A549 (cell line): ENCODE measurements at regions not wholly inside any gene's neighbourhood (a gene's known extent, or its start where the extent isn't known, plus 50 kb on each side); places are given as distances from the start of the nearest gene placed in this dataset.

ENCODE experiments used
- ATAC-seq, 2 experiments: fragments of 200-7000 bp in 1 of 2; fragments of >200 bp in 1 of 2; cut with Nextera tagmentation in 1 of 2; cut with Tn5 transposase in 1 of 2; 3 replicates each; pipeline versions ENCODE4 v1.8.0 to v1.9.1; 2018 to 2020; ENCODE audit warnings: mild to moderate bottlenecking in 1 of 2, moderate library complexity in 1 of 2
- CTCF ChIA-PET: fragments of 300-600 bp; sonication (Branson Sonifier 250); formaldehyde crosslinking; extraction: SDS; loops from one replicate; lab custom pipeline; 2021; ENCODE audit warnings: antibody characterized with exemption, inconsistent platforms; lab: Yijun Ruan, JAX
- POLR2A ChIA-PET: fragments of 350-600 bp; formaldehyde crosslinking; extraction: SDS; loops from one replicate; lab custom pipeline; 2021; ENCODE audit warnings: antibody characterized with exemption, inconsistent platforms; lab: Yijun Ruan, JAX
- DNase-seq, 2 experiments: peaks; one replicate each; pipeline versions ENCODE4 v3.0.0 to v3.0.0-alpha.2; 2011 to 2016; ENCODE audit warnings: low read depth in 1 of 2, low spot score in 1 of 2
- FAIRE-seq: peaks from 2 replicates; lab custom pipeline; 2011; peaks lifted over from hg19 to GRCh38; lab: Jason Lieb, UNC
- H3K27ac ChIP-seq, 2 experiments: fragments of >200 bp; sonication (Bioruptor Twin); formaldehyde crosslinking; 3 replicates each; pipeline ENCODE4 v1.5.1; 2016 to 2017
- H3K4me1 ChIP-seq: fragments of >200 bp; sonication (Bioruptor Twin); formaldehyde crosslinking; 3 replicates; pipeline ENCODE4 v1.6.1; 2016
- H3K4me2 ChIP-seq: fragments of >200 bp; sonication (Bioruptor Twin); formaldehyde crosslinking; 3 replicates; pipeline ENCODE4 v1.6.1; 2016
- H3K4me3 ChIP-seq: fragments of >200 bp; sonication (Bioruptor Twin); formaldehyde crosslinking; 3 replicates; pipeline ENCODE4 v1.5.1; 2016
- H3K9me3 ChIP-seq: fragments of >200 bp; sonication (Bioruptor Twin); formaldehyde crosslinking; 3 replicates; pipeline ENCODE4 v1.6.1; 2016
- ATOH8 ChIP-seq: fragments of 250-450 bp; sonication (Bioruptor Pico); IDR thresholded peaks from 2 replicates; pipeline ENCODE4 v1.5.0; 2020; ENCODE audit warnings: low read depth, mild to moderate bottlenecking, moderate library complexity
- BHLHE40 ChIP-seq: IDR thresholded peaks from 2 replicates; pipeline ENCODE4 v1.6.1; 2012; ENCODE audit warnings: low read depth, low read length, inconsistent platforms
- EP300 ChIP-seq, 2 experiments: fragments of >200 bp; sonication (Bioruptor Twin); formaldehyde crosslinking; IDR thresholded peaks; 2 replicates in 1 of 2; 3 replicates in 1 of 2; pipeline ENCODE4 v1.6.1; 2016 to 2017
- FOSL2 ChIP-seq, 2 experiments: fragments of 450-650 bp in 1 of 2; fragments of >200 bp in 1 of 2; sonication (Bioruptor Twin) in 1 of 2; formaldehyde crosslinking; IDR thresholded peaks; 2 replicates each; pipeline versions ENCODE4 v1.5.0 to v1.6.1; 2016 to 2020; ENCODE audit warnings: mild to moderate bottlenecking in 1 of 2, moderate library complexity in 1 of 2
- HDAC2 ChIP-seq: fragments of 200-600 bp; sonication (generic); IDR thresholded peaks from 2 replicates; pipeline ENCODE4 v1.6.1; 2016
- HEYL ChIP-seq: fragments of 250-450 bp; sonication (Bioruptor Pico); IDR thresholded peaks from 2 replicates; pipeline ENCODE4 v1.8.0; 2021; ENCODE audit warnings: mild to moderate bottlenecking, moderate library complexity
- HOXA7 ChIP-seq: fragments of 250-450 bp; sonication (Bioruptor Pico); IDR thresholded peaks from 2 replicates; pipeline ENCODE4 v1.5.0; 2020; ENCODE audit warnings: mild to moderate bottlenecking, moderate library complexity
- HOXB13 ChIP-seq: fragments of 250-450 bp; sonication (Bioruptor Pico); IDR thresholded peaks from 2 replicates; pipeline ENCODE4 v1.5.0; 2020; ENCODE audit warnings: low read depth, mild to moderate bottlenecking, moderate library complexity
- JUN ChIP-seq, 2 experiments: fragments of >200 bp; sonication (Bioruptor Twin); formaldehyde crosslinking; IDR thresholded peaks; 2 replicates in 1 of 2; 3 replicates in 1 of 2; pipeline ENCODE4 v1.6.1; 2016 to 2017
- MAFK ChIP-seq: fragments of 450-650 bp; IDR thresholded peaks from 2 replicates; pipeline ENCODE4 v1.6.1; 2014; ENCODE audit not compliant: partially characterized antibody
- NPAS2 ChIP-seq: fragments of 250-450 bp; sonication (Bioruptor Pico); IDR thresholded peaks from 2 replicates; pipeline ENCODE4 v1.8.0; 2022; ENCODE audit warnings: mild to moderate bottlenecking, moderate library complexity, borderline replicate concordance
- NR3C1 ChIP-seq: fragments of >200 bp; sonication (Bioruptor Twin); formaldehyde crosslinking; IDR thresholded peaks from 3 replicates; pipeline ENCODE4 v1.6.1; 2017
- PBX3 ChIP-seq: IDR thresholded peaks from 2 replicates; pipeline ENCODE4 v1.6.1; 2012
- PHF8 ChIP-seq: fragments of 200-600 bp; sonication (generic); IDR thresholded peaks from 2 replicates; pipeline ENCODE4 v1.6.1; 2016; ENCODE audit warnings: low read depth, mild to moderate bottlenecking, antibody characterized with exemption, moderate library complexity, borderline replicate concordance
- RFX5 ChIP-seq: fragments of 450-650 bp; IDR thresholded peaks from 2 replicates; pipeline ENCODE4 v1.7.1; 2014; ENCODE audit warnings: antibody characterized with exemption, mild to moderate bottlenecking, moderate library complexity
- SMC3 ChIP-seq: fragments of >200 bp; sonication (Bioruptor Twin); formaldehyde crosslinking; IDR thresholded peaks from 3 replicates; pipeline ENCODE4 v1.6.1; 2018; ENCODE audit warnings: inconsistent platforms
- SREBF2 ChIP-seq: fragments of 450-650 bp; IDR thresholded peaks from 2 replicates; pipeline ENCODE4 v1.6.1; 2014; ENCODE audit warnings: mild to moderate bottlenecking, moderate library complexity
- TFCP2L1 ChIP-seq: fragments of 250-450 bp; sonication (Bioruptor Pico); IDR thresholded peaks from 2 replicates; pipeline ENCODE4 v1.5.0; 2021; ENCODE audit warnings: mild to moderate bottlenecking
- TP53 ChIP-seq: fragments of 250-450 bp; sonication (Bioruptor Pico); IDR thresholded peaks from 2 replicates; pipeline ENCODE4 v1.5.0; 2021; ENCODE audit warnings: mild to moderate bottlenecking, moderate library complexity
- USF2 ChIP-seq: fragments of 450-650 bp; IDR thresholded peaks from 2 replicates; pipeline ENCODE4 v1.6.1; 2014; ENCODE audit warnings: antibody characterized with exemption
- ZFP36 ChIP-seq: fragments of 450-650 bp; IDR thresholded peaks from 2 replicates; pipeline ENCODE4 v1.6.1; 2014; ENCODE audit warnings: borderline replicate concordance; ENCODE audit not compliant: partially characterized antibody
- WGBS: methylation state at CpG from one replicate; pipeline ENCODE4 v1.1.6; 2017; ENCODE audit errors: missing lambda C conversion rate; 5-methylcytosine and 5-hydroxymethylcytosine counted together

GRCh38 chr6:139627091-139627490, 252.6 kb upstream of the CITED2 start:
- H3K4me3 ChIP-seq = no peak overlapping the region
- TF ChIP-seq BHLHE40 (no peak), USF2 (no peak), NPAS2 (CRISPR knock-in tag) (no peak), SMC3 (no peak), MAFK (no peak), NR3C1 (no peak), ZFP36 (no peak)
- ChIA-PET POLR2A (no interaction called here), CTCF (no interaction called here)
- FAIRE-seq (no peak), DNase-seq (no peak), ATAC-seq (no peak)
- H3K4me1 ChIP-seq = no peaks in the 10 kb centered on the region
- 11% methylated on average over 1 of the region's 1 CpG for WGBS
- no peaks in the 10 kb centered on the region for H3K9me3 ChIP-seq
- no peak overlapping the region for H3K27ac ChIP-seq
- no peak overlapping the region for H3K4me2 ChIP-seq

GRCh38 chr6:139625998-139626975, 251.8 kb upstream of the CITED2 start:
- Histone ChIP-seq H3K4me2 (no peak overlapping the region), H3K27ac (no peak overlapping the region), H3K4me1 (no peaks in the 10 kb centered on the region)
- DNase-seq = no peak
- 26% methylated on average over 5 of the region's 5 CpGs for WGBS
- TF ChIP-seq HDAC2 (no peak), RFX5 (no peak), EP300 (IDR thresholded peaks at IDR 0.05) (no peak), HEYL (no peak), USF2 (no peak), HOXA7 (CRISPR knock-in tag) (no peak), PBX3 (no peak), PHF8 (no peak), JUN (IDR thresholded peaks at IDR 0.05) (no peak), TFCP2L1 (CRISPR knock-in tag) (no peak), FOSL2 (IDR thresholded peaks at IDR 0.05) (no peak), FOSL2 (CRISPR knock-in tag; IDR thresholded peaks at IDR 0.05) (no peak), SREBF2 (no peak), ATOH8 (no peak), TP53 (no peak), HOXB13 (CRISPR knock-in tag) (no peak)
- TF ChIP-seq, all 56 proteins: peak for 0
- ChIA-PET POLR2A (no interaction called here), CTCF (no interaction called here)
- ATAC-seq (no peak), FAIRE-seq (no peak)
- no peak overlapping the region for H3K4me3 ChIP-seq
- H3K9me3 ChIP-seq = no peaks in the 10 kb centered on the region
